CD4-positive, alpha-beta T cell (primary cell): ENCODE measurements at regions not wholly inside any gene's neighbourhood (a gene's known extent, or its start where the extent isn't known, plus 50 kb on each side); places are given as distances from the start of the nearest gene placed in this dataset.
A peak's percentile ranks its signal among the peaks of the same experiment; 100 is the strongest.

ENCODE experiments used
- ATAC-seq: fragments of 200-7000 bp; cut with Tn5 transposase; one replicate; pipeline ENCODE4 v1.10.0; 2022; ENCODE audit warnings: mild to moderate bottlenecking; ENCODE audit not compliant: poor library complexity
- CTCF ChIA-PET: fragments of 350-600 bp; sonication (Branson Sonifier 250); formaldehyde crosslinking; loops from one replicate; lab custom pipeline; 2021; ENCODE audit warnings: antibody characterized with exemption, inconsistent platforms; lab: Charles Lee
- POLR2A ChIA-PET: fragments of 350-600 bp; sonication (Branson Sonifier 250); formaldehyde crosslinking; loops from one replicate; lab custom pipeline; 2021; ENCODE audit warnings: antibody characterized with exemption, inconsistent platforms; lab: Charles Lee
- DNase-seq, 14 experiments: peaks; one replicate each; pipeline ENCODE4 v3.0.0-alpha.2; 2013 to 2020; ENCODE audit warnings: mixed read lengths in 2 of 14
- H3K27ac ChIP-seq, 2 donors: one replicate each; pipeline versions ENCODE4 v1.5.1 to v1.7.0; 2013; ENCODE audit warnings: low read length in 2 of 2, low read depth in 1 of 2, mild to moderate bottlenecking in 1 of 2
- H3K27me3 ChIP-seq, 2 experiments: 1 replicate in 1 of 2; 2 replicates in 1 of 2; pipeline versions ENCODE4 v1.6.1 to v1.7.0; 2013; ENCODE audit warnings: low read length in 2 of 2, control low read depth in 1 of 2, mild to moderate bottlenecking in 1 of 2, moderate library complexity in 1 of 2; ENCODE audit not compliant: insufficient read depth in 2 of 2, control insufficient read depth in 1 of 2
- H3K36me3 ChIP-seq: one replicate; pipeline ENCODE4 v1.6.1; 2013; ENCODE audit warnings: low read length, control low read depth; ENCODE audit not compliant: insufficient read depth
- H3K4me1 ChIP-seq: one replicate; pipeline ENCODE4 v1.6.1; 2013; ENCODE audit warnings: low read length, control low read depth; ENCODE audit not compliant: insufficient read depth
- H3K4me3 ChIP-seq: one replicate; pipeline ENCODE4 v1.5.1; 2013; ENCODE audit warnings: mild to moderate bottlenecking, low read length, moderate library complexity
- H3K9me3 ChIP-seq, 2 experiments: 1 replicate in 1 of 2; 2 replicates in 1 of 2; pipeline versions ENCODE4 v1.6.1 to v1.7.0; 2013; ENCODE audit warnings: low read length in 2 of 2, mild to moderate bottlenecking in 2 of 2, control low read depth in 1 of 2, moderate library complexity in 1 of 2; ENCODE audit not compliant: control insufficient read depth in 1 of 2, insufficient read depth in 1 of 2
- H3K27ac Mint-ChIP-seq: one replicate; pipeline ENCODE4 v1.8.0; 2020; ENCODE audit warnings: mixed read lengths
- H3K27me3 Mint-ChIP-seq: one replicate; pipeline ENCODE4 v1.8.0; 2021; ENCODE audit warnings: mixed read lengths
- H3K36me3 Mint-ChIP-seq: one replicate; pipeline ENCODE4 v1.8.0; 2021; ENCODE audit warnings: low read depth, mixed read lengths
- H3K4me1 Mint-ChIP-seq: one replicate; pipeline ENCODE4 v1.8.0; 2021; ENCODE audit warnings: low read depth, mixed read lengths
- H3K4me3 Mint-ChIP-seq: one replicate; pipeline ENCODE4 v1.8.0; 2020; ENCODE audit warnings: mild to moderate bottlenecking, mixed read lengths
- H3K9me3 Mint-ChIP-seq: one replicate; pipeline ENCODE4 v1.8.0; 2020; ENCODE audit warnings: mixed read lengths
- CTCF ChIP-seq: fragments of 200-600 bp; IDR thresholded peaks from one replicate; pipeline ENCODE4 v1.8.0; 2022; ENCODE audit warnings: antibody characterized with exemption, mild to moderate bottlenecking
- intact Hi-C, 2 experiments: fragments of 100-400 bp; cut with DNase I in 1 of 2; cut with micrococcal nuclease in 1 of 2; formaldehyde crosslinking; loops; one replicate each; pipeline versions ENCODE4 v1.15.1 to v1.9.0; 2023 to 2025; cut with DNase I, micrococcal nuclease

DNA sequence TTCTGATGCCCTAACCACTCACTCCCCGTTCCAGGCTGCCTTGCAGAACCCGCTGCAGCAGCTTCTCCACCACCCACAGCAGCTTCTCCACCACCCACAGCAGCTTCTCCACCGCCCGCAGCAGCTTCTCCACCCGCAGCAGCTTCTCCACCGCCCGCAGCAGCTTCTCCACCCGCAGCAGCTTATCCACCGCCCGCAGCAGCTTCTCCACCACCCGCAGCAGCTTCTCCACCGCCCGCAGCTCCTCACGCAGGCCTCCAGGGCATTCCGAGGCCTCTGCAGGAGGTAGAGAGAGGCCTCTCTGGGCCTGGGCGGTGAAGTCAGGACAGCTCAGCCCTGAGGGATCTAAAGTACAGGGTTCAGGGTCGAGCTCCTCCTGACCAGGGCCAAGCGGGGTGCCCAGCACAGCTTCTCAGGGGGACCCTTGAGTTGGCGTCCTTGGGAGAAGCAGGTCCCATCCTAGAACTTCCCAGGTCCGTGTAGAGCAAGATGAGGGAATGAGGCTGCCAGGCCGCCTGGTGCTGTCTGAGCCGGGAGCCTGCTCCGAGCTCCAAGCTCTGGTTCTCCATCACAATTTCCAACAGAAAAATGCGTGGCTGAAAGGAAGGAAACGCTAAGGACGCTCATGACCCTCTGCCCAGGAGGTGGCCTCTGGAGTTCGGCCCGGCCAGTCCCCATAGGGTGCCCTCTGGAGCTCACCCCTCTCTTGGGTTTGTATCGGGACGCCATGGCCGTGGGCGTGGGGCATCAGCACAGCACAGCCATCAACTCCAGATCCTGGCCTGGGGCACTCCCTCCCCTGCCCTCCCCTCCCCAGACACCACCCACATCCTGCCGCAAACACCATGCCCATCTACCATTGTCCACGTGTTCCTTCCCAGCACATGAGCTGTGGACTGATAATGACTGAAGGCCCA lies 528.6 kb downstream of the BRD1 start:
- POLR2A ChIA-PET: no interaction called here
- DNase-seq: peak in 1 of 14 experiments; percentile 17
- Mint-ChIP-seq H3K27ac (no peak overlapping the region), H3K4me1 (no peaks in the 10 kb centered on the region), H3K36me3 (no peaks in the 10 kb centered on the region), H3K9me3 (no peaks in the 10 kb centered on the region), H3K4me3 (no peak overlapping the region), H3K27me3 (peaks cover 16% of the 10 kb centered on the region)
- intact Hi-C loops: no loop called here
- no peak for TF ChIP-seq CTCF
- Histone ChIP-seq H3K27ac (no peak overlapping the region), H3K4me3 (no peak overlapping the region), H3K9me3 (peaks cover 0 to 49% of the 10 kb centered on the region in 2 experiments), H3K27me3 (peaks cover 0 to 6% of the 10 kb centered on the region in 2 experiments), H3K4me1 (no peaks in the 10 kb centered on the region), H3K36me3 (no peaks in the 10 kb centered on the region)
- CTCF ChIA-PET: no interaction called here
- no peak for ATAC-seq

DNA sequence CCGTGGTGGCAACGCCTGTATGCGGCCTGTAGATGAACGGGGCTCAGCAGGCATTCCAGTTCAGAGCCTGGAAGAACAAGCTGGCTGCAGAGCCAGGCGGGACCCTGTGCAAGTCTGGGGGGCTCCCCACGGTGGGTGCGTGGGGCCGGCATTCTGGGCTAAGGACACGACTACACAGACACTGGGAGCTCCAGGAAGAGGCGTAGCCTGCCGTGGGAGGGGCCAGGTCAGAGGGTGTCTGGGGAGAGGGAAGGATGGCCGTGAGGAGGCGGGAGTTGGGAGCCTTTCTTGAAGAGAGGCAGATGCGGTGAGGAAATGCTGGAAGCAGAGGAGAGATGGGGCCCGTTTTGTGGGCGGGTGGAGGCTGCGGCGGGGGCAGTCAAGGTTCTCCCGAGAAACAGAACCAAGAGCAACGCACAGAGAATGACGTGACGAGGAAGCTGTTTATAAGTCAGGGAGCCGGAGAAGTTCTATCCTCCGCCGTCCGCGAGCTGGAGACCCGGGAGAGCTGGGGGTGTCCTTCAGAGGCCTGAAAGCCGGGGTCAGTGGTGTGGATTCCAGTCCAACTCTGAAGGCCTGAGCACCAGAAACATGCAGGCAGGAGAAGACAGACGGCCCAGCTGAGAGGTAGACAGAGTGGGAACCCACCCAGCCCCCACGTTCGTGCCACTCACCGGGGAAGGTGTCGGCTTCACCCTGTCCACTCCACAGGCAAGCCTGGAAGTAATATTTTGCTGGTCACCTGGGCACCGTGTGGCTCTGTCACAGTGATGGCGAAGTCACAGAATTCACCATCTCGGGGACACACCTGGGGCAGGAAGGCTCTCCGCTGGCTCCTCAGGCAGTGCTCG lies 529.6 kb downstream of the BRD1 start:
- no peak for TF ChIP-seq CTCF
- H3K27me3 ChIP-seq: peaks cover 0 to 3% of the 10 kb centered on the region in 2 experiments
- ATAC-seq (no peak), DNase-seq (peak in 1 of 14 experiments; percentile 23)
- ChIA-PET POLR2A (no interaction called here), CTCF (no interaction called here)
- no peak overlapping the region for H3K27ac Mint-ChIP-seq
- H3K9me3 ChIP-seq: peaks cover 5 to 48% of the 10 kb centered on the region in 2 experiments
- no peak overlapping the region for H3K4me3 Mint-ChIP-seq
- H3K36me3 ChIP-seq: no peaks in the 10 kb centered on the region
- H3K4me1 Mint-ChIP-seq: no peaks in the 10 kb centered on the region
- H3K27ac ChIP-seq: no peak overlapping the region
- intact Hi-C loops: no loop called here
- H3K9me3 Mint-ChIP-seq: peaks cover 3% of the 10 kb centered on the region
- H3K27me3 Mint-ChIP-seq: peaks cover 14% of the 10 kb centered on the region
- no peaks in the 10 kb centered on the region for H3K36me3 Mint-ChIP-seq
- H3K4me3 ChIP-seq: no peak overlapping the region
- no peaks in the 10 kb centered on the region for H3K4me1 ChIP-seq

GRCh38 chr22:49297286-49297870 lies 530.3 kb downstream of the BRD1 start:
- peak in 1 of 14 experiments; percentile 24 for DNase-seq
- H3K4me1 Mint-ChIP-seq: no peaks in the 10 kb centered on the region

More at GRCh38 chr22:49297286-49297870, 530.3 kb downstream of the BRD1 start:
- H3K27ac ChIP-seq: no peak overlapping the region
- no peak for ATAC-seq
- H3K9me3 ChIP-seq: peaks cover 6 to 48% of the 10 kb centered on the region in 2 experiments
- H3K27me3 ChIP-seq: peaks cover 0 to 3% of the 10 kb centered on the region in 2 experiments
- Mint-ChIP-seq H3K27ac (no peak overlapping the region), H3K27me3 (peaks cover 10% of the 10 kb centered on the region), H3K36me3 (no peaks in the 10 kb centered on the region), H3K4me3 (no peak overlapping the region), H3K9me3 (peaks cover 3% of the 10 kb centered on the region)
- intact Hi-C loops: no loop called here
- CTCF ChIA-PET: no interaction called here
- POLR2A ChIA-PET: no interaction called here
- no peaks in the 10 kb centered on the region for H3K36me3 ChIP-seq
- H3K4me3 ChIP-seq: no peak overlapping the region
- no peak for TF ChIP-seq CTCF
- no peaks in the 10 kb centered on the region for H3K4me1 ChIP-seq
